Fibroblast of skin of right biceps (primary cell): ENCODE measurements at regions not wholly inside any gene's neighbourhood (a gene's known extent, or its start where the extent isn't known, plus 50 kb on each side); places are given as distances from the start of the nearest gene placed in this dataset.

ENCODE experiments used
- DNase-seq: peaks from one replicate; pipeline ENCODE4 v3.0.0-alpha.2; 2013

GRCh38 chr4:54496412-54496811 lies 161.3 kb upstream of the KIT start:
- no peak for DNase-seq

GRCh38 chr4:54497947-54498346 lies 159.8 kb upstream of the KIT start:
- no peak for DNase-seq

GRCh38 chr4:54498661-54499111 lies 159.1 kb upstream of the KIT start:
- peak; percentile 94 for DNase-seq

GRCh38 chr4:54499308-54500074 lies 158.3 kb upstream of the KIT start:
- DNase-seq, result peak; percentile 93

- no peak for DNase-seq
Measured at GRCh38 chr4:54505362-54505761, 152.4 kb upstream of the KIT start.

GRCh38 chr4:54505996-54506395 lies 151.8 kb upstream of the KIT start:
- no peak for DNase-seq

GRCh38 chr4:54509057-54509456 lies 148.7 kb upstream of the KIT start:
- DNase-seq, result no peak

GRCh38 chr4:54513204-54513603 lies 144.6 kb upstream of the KIT start:
- DNase-seq, result peak; percentile 94

- DNase-seq, result no peak
Measured at GRCh38 chr4:54513741-54514140, 144.0 kb upstream of the KIT start.

- DNase-seq, result no peak
Measured at GRCh38 chr4:54516556-54517215, 141.1 kb upstream of the KIT start.

GRCh38 chr4:54517781-54518444 lies 139.8 kb upstream of the KIT start:
- DNase-seq, result no peak

- DNase-seq, result peak; percentile 98
Measured at GRCh38 chr4:54525602-54526001, 132.2 kb upstream of the KIT start.

GRCh38 chr4:54526560-54526959 lies 131.2 kb upstream of the KIT start:
- DNase-seq, result no peak

GRCh38 chr4:54527532-54527931 lies 130.2 kb upstream of the KIT start:
- no peak for DNase-seq

- peak; percentile 24 for DNase-seq
Measured at GRCh38 chr4:54539500-54540029, 118.2 kb upstream of the KIT start.

GRCh38 chr4:54540931-54541330 lies 116.8 kb upstream of the KIT start:
- peak; percentile 9 for DNase-seq

- DNase-seq, result peak; percentile 81
Measured at GRCh38 chr4:54541426-54542118, 116.2 kb upstream of the KIT start.

- no peak for DNase-seq
Measured at GRCh38 chr4:54542119-54542438, 115.7 kb upstream of the KIT start.

GRCh38 chr4:54542540-54543041 lies 115.2 kb upstream of the KIT start:
- no peak for DNase-seq

GRCh38 chr4:54543088-54543795 lies 114.5 kb upstream of the KIT start:
- DNase-seq, result peak; percentile 96

- peak; percentile 12 for DNase-seq
Measured at GRCh38 chr4:54545663-54546424, 111.9 kb upstream of the KIT start.
